NB4 (cell line): ENCODE measurements at regions not wholly inside any gene's neighbourhood (a gene's known extent, or its start where the extent isn't known, plus 50 kb on each side); places are given as distances from the start of the nearest gene placed in this dataset.

Experiments
- CTCF ChIP-seq: IDR thresholded peaks from one replicate; pipeline ENCODE4 v1.5.1; 2012; ENCODE audit warnings: low read depth, low read length
- POLR2A ChIP-seq: IDR thresholded peaks from 2 replicates; pipeline ENCODE4 v1.6.1; 2011; ENCODE audit warnings: mild to moderate bottlenecking; ENCODE audit not compliant: insufficient read length; ENCODE audit errors: extremely low read depth

DNA sequence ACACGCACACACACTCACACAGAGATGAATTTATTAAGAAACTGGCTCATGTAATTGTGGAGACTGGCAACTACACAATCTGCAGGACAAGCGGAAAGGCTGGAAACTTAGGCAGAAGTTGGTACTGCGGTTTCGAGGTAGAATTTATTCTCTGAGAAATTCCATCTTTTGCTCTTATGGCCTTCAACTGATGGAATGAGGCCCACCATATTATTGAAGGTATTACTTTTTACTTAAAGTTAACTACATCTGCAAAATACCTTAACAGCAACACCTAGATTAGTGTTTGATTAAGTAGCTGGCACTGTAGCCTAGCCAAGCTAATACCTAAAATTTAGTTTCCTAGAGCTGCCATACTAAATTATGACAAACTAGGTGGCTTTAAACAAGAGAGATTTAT, 384.0 kb upstream of the UBE2E3 start:
- TF ChIP-seq POLR2A: no peak
- no peak for TF ChIP-seq CTCF
